ENCODE measurements at regions not wholly inside any gene's neighbourhood (a gene's known extent, or its start where the extent isn't known, plus 50 kb on each side); places are given as distances from the start of the nearest gene placed in this dataset.

- no peak for TF ChIP-seq CTCF (IDR thresholded peaks at IDR 0.05; ENCODE audit: control extremely low read depth, extremely low read depth)
- ATAC-seq (ENCODE audit: insufficient read depth, low FRiP score) = no peak
- Histone ChIP-seq H3K4me3 (no peak overlapping the region), H3K9me3 (ENCODE audit: control insufficient read depth in 4 of 4, insufficient read depth in 3 of 4, low read length in 3 of 4) (peaks cover 0 to 3% (median 0%) of the 10 kb centered on the region in 4 donors), H3K27ac (ENCODE audit: low read depth in 1 of 2, low read length in 1 of 2) (no peak overlapping the region), H3K4me1 (ENCODE audit: control insufficient read depth in 5 of 5, insufficient read depth in 5 of 5, low read length in 5 of 5) (peaks cover 0 to 8% (median 0%) of the 10 kb centered on the region in 5 donors), H3K36me3 (ENCODE audit: control insufficient read depth in 4 of 4, insufficient read depth in 4 of 4, low read length in 4 of 4) (no peaks in the 10 kb centered on the region), H3K9ac (ENCODE audit: insufficient read depth in 1 of 2, low read length in 2 of 2) (no peak overlapping the region), H3K27me3 (ENCODE audit: control insufficient read depth in 3 of 3, insufficient read depth in 3 of 3, low read length in 2 of 3) (no peaks in the 10 kb centered on the region)
- WGBS, 2 donors = 70 to 81% methylated on average over 2 of the region's 2 CpGs
- peak in 1 of 3 donors; percentile 22 for DNase-seq
Observed at GRCh38 chr11:92300876-92301275, 76.3 kb downstream of the FAT3 start.

GRCh38 chr11:92302770-92303169 lies 78.2 kb downstream of the FAT3 start:
- no peak overlapping the region for H3K9ac ChIP-seq (ENCODE audit: insufficient read depth in 1 of 2, low read length in 2 of 2)
- no peaks in the 10 kb centered on the region for H3K36me3 ChIP-seq (ENCODE audit: control insufficient read depth in 4 of 4, insufficient read depth in 4 of 4, low read length in 4 of 4)
- H3K27me3 ChIP-seq (ENCODE audit: control insufficient read depth in 3 of 3, insufficient read depth in 3 of 3, low read length in 2 of 3) = no peaks in the 10 kb centered on the region
- H3K27ac ChIP-seq (ENCODE audit: low read depth in 1 of 2, low read length in 1 of 2) = no peak overlapping the region
- peaks cover 0 to 13% (median 0%) of the 10 kb centered on the region in 5 donors for H3K4me1 ChIP-seq (ENCODE audit: control insufficient read depth in 5 of 5, insufficient read depth in 5 of 5, low read length in 5 of 5)
- peaks cover 0 to 3% (median 0%) of the 10 kb centered on the region in 4 donors for H3K9me3 ChIP-seq (ENCODE audit: control insufficient read depth in 4 of 4, insufficient read depth in 3 of 4, low read length in 3 of 4)
- ATAC-seq (ENCODE audit: insufficient read depth, low FRiP score) (no peak), DNase-seq (no peak)
- H3K4me3 ChIP-seq = no peak overlapping the region
- WGBS, 2 donors = 91% methylated on average over 4 of the region's 4 CpGs
- no peak for TF ChIP-seq CTCF (IDR thresholded peaks at IDR 0.05; ENCODE audit: control extremely low read depth, extremely low read depth)

GRCh38 chr11:92304271-92304670 lies 79.7 kb downstream of the FAT3 start:
- Histone ChIP-seq H3K4me3 (no peak overlapping the region), H3K27me3 (ENCODE audit: control insufficient read depth in 3 of 3, insufficient read depth in 3 of 3, low read length in 2 of 3) (no peaks in the 10 kb centered on the region), H3K9me3 (ENCODE audit: control insufficient read depth in 4 of 4, insufficient read depth in 3 of 4, low read length in 3 of 4) (peaks cover 0 to 3% (median 0%) of the 10 kb centered on the region in 4 donors), H3K9ac (ENCODE audit: insufficient read depth in 1 of 2, low read length in 2 of 2) (no peak overlapping the region), H3K36me3 (ENCODE audit: control insufficient read depth in 4 of 4, insufficient read depth in 4 of 4, low read length in 4 of 4) (no peaks in the 10 kb centered on the region), H3K4me1 (ENCODE audit: control insufficient read depth in 5 of 5, insufficient read depth in 5 of 5, low read length in 5 of 5) (peaks cover 0 to 19% (median 3%) of the 10 kb centered on the region in 5 donors), H3K27ac (ENCODE audit: low read depth in 1 of 2, low read length in 1 of 2) (no peak overlapping the region)
- ATAC-seq (ENCODE audit: insufficient read depth, low FRiP score) (no peak), DNase-seq (no peak)
- TF ChIP-seq CTCF (IDR thresholded peaks at IDR 0.05; ENCODE audit: control extremely low read depth, extremely low read depth) = no peak
- 66 to 79% methylated on average over 1 of the region's 1 CpG for WGBS, 2 donors

- DNase-seq = peak in 1 of 3 donors; percentile 32
- WGBS, 2 donors = 38 to 65% methylated on average over 1 of the region's 1 CpG
- Histone ChIP-seq H3K4me3 (no peak overlapping the region), H3K27ac (ENCODE audit: low read depth in 1 of 2, low read length in 1 of 2) (no peak overlapping the region), H3K36me3 (ENCODE audit: control insufficient read depth in 4 of 4, insufficient read depth in 4 of 4, low read length in 4 of 4) (no peaks in the 10 kb centered on the region), H3K9ac (ENCODE audit: insufficient read depth in 1 of 2, low read length in 2 of 2) (no peak overlapping the region), H3K4me1 (ENCODE audit: control insufficient read depth in 5 of 5, insufficient read depth in 5 of 5, low read length in 5 of 5) (peaks cover 0 to 15% (median 8%) of the 10 kb centered on the region in 5 donors), H3K27me3 (ENCODE audit: control insufficient read depth in 3 of 3, insufficient read depth in 3 of 3, low read length in 2 of 3) (no peaks in the 10 kb centered on the region), H3K9me3 (ENCODE audit: control insufficient read depth in 4 of 4, insufficient read depth in 3 of 4, low read length in 3 of 4) (peaks cover 0 to 1% (median 0%) of the 10 kb centered on the region in 4 donors)
- no peak for ATAC-seq (ENCODE audit: insufficient read depth, low FRiP score)
- TF ChIP-seq CTCF (IDR thresholded peaks at IDR 0.05; ENCODE audit: control extremely low read depth, extremely low read depth) = no peak
Observed at GRCh38 chr11:92306966-92307510, 82.4 kb downstream of the FAT3 start.

All from lung (tissue), 11 donors.